PC-3 (cell line): ENCODE measurements at regions not wholly inside any gene's neighbourhood (a gene's known extent, or its start where the extent isn't known, plus 50 kb on each side); places are given as distances from the start of the nearest gene placed in this dataset.

ENCODE experiments used
- ATAC-seq: fragments of 200-7000 bp; cut with Tn5 transposase; 2 replicates; pipeline ENCODE4 v1.9.1; 2020; ENCODE audit warnings: mild to moderate bottlenecking, moderate library complexity
- BruUV-seq: library from RNA; stranded (reverse); fragments of 400-500 nt; replicated peaks from 2 replicates; lab custom pipeline; 2021; lab: Mats Ljungman, UMichigan
- CTCF ChIA-PET: fragments of 300-600 bp; sonication (Branson Sonifier 250); formaldehyde crosslinking; loops from one replicate; lab custom pipeline; 2022; ENCODE audit warnings: antibody characterized with exemption; lab: Charles Lee
- POLR2A ChIA-PET: fragments of 300-600 bp; sonication (Branson Sonifier 250); formaldehyde crosslinking; loops from one replicate; lab custom pipeline; 2022; ENCODE audit warnings: antibody characterized with exemption; ENCODE audit not compliant: unreplicated experiment; lab: Charles Lee
- DNase-seq: peaks from one replicate; pipeline ENCODE4 v3.0.0-alpha.2; 2015
- H2AFZ ChIP-seq: fragments of 300-600 bp; sonication (generic); 2 replicates; pipeline ENCODE4 v1.6.0; 2016; ENCODE audit warnings: antibody characterized with exemption, low read length
- H3F3A ChIP-seq: fragments of 300-600 bp; sonication (generic); one replicate; pipeline ENCODE4 v1.6.0; 2017; ENCODE audit warnings: antibody characterized with exemption, low read length, control low read depth, mild to moderate bottlenecking; ENCODE audit not compliant: unreplicated experiment
- H3K27ac ChIP-seq: fragments of 300-600 bp; sonication (generic); 2 replicates; pipeline ENCODE4 v1.5.1; 2016; ENCODE audit warnings: mild to moderate bottlenecking, low read length
- H3K27me3 ChIP-seq: fragments of 300-600 bp; sonication (generic); 2 replicates; pipeline ENCODE4 v1.6.1; 2016; ENCODE audit warnings: low read length, mixed read lengths
- H3K36me3 ChIP-seq: fragments of 300-600 bp; sonication (generic); 2 replicates; pipeline ENCODE4 v1.6.1; 2016; ENCODE audit warnings: low read depth, mixed run types, low read length, mixed read lengths
- H3K4me1 ChIP-seq: fragments of 300-600 bp; sonication (generic); 2 replicates; pipeline ENCODE4 v1.5.1; 2016; ENCODE audit warnings: low read length; ENCODE audit not compliant: insufficient read depth
- H3K4me2 ChIP-seq: fragments of 300-600 bp; sonication (generic); 2 replicates; pipeline ENCODE4 v1.6.0; 2016; ENCODE audit warnings: low read length
- H3K4me3 ChIP-seq: fragments of 300-600 bp; sonication (generic); 2 replicates; pipeline ENCODE4 v1.5.1; 2016; ENCODE audit warnings: mild to moderate bottlenecking, low read length, mixed read lengths
- H3K79me2 ChIP-seq: fragments of 300-600 bp; sonication (generic); 2 replicates; pipeline ENCODE4 v1.6.1; 2017; ENCODE audit warnings: low read length, mixed read lengths
- H3K9ac ChIP-seq: fragments of 300-600 bp; sonication (generic); 2 replicates; pipeline ENCODE4 v1.6.0; 2016; ENCODE audit warnings: mild to moderate bottlenecking, low read length
- H3K9me2 ChIP-seq: fragments of 300-600 bp; sonication (generic); replicated peaks from 2 replicates; pipeline ENCODE4 v1.6.1; 2016; ENCODE audit warnings: mixed run types, low read length, mixed read lengths
- H3K9me3 ChIP-seq: fragments of 300-600 bp; sonication (generic); 2 replicates; pipeline ENCODE4 v1.6.1; 2016; ENCODE audit warnings: low read length, mixed read lengths
- H4K20me1 ChIP-seq: fragments of 300-600 bp; sonication (generic); 2 replicates; pipeline ENCODE4 v1.6.1; 2016; ENCODE audit warnings: low read length, mixed read lengths
- EZH2 ChIP-seq: fragments of 300-600 bp; sonication (generic); IDR thresholded peaks from one replicate; pipeline ENCODE4 v1.6.1; 2017; ENCODE audit warnings: antibody characterized with exemption, mild to moderate bottlenecking, low read length; ENCODE audit not compliant: unreplicated experiment
- EZH2phosphoT487 ChIP-seq: fragments of 300-600 bp; sonication (generic); IDR thresholded peaks from 2 replicates; pipeline ENCODE4 v1.6.1; 2018; ENCODE audit warnings: mild to moderate bottlenecking, antibody characterized with exemption, low read length, borderline replicate concordance
- intact Hi-C: fragments of 100-400 bp; cut with micrococcal nuclease; formaldehyde crosslinking; loops from 2 replicates; pipeline ENCODE4 v1.9.0; 2023
- TF ChIP-seq, protein P1 (sequence below): fragments of 300-600 bp; sonication (generic); conservative IDR thresholded peaks from 2 replicates; pipeline ENCODE4 v1.5.1; 2017; ENCODE audit warnings: antibody characterized with exemption, low read depth, mild to moderate bottlenecking, low read length

DNA sequence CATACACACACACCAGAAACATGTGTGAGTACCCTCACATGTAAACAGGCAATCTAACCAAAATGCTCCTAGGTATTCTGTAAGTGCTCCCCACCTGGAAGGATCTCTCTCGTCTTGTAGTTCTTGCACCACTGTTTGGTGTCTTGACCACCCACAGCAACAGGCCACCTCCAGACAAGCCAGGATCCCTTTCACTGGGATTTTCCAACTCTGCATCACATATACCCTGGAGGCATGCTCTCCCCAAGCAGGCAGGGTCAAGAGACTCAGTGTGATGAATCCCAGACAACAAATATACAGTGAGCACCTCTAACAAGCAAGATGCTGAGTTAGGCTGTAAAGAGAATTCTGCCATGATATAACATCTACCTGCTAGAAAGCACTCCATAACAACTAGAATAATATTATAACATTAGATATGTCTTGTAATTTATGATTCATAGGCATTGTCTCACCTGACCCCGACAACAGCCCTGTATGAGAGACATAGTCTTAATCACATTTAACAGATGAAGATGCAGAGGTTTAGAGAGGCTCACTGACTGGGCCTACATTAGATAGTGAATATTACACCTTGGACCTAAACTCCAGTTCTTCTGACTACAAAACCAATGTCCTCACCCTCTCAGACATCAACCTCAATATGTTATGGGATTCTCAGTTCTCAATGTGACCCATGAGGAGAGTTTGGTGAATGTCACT is 76.5 kb upstream of the BCL6 start:
- ChIA-PET CTCF (no interaction called here), POLR2A (no interaction called here)
- no peak overlapping the region for H3K4me2 ChIP-seq
- H3K79me2 ChIP-seq = no peaks in the 10 kb centered on the region
- H3K9me2 ChIP-seq = no peaks in the 10 kb centered on the region
- no peak for ATAC-seq
- H3K36me3 ChIP-seq = no peaks in the 10 kb centered on the region
- no peaks in the 10 kb centered on the region for H3F3A ChIP-seq
- TF ChIP-seq, protein P1, sequence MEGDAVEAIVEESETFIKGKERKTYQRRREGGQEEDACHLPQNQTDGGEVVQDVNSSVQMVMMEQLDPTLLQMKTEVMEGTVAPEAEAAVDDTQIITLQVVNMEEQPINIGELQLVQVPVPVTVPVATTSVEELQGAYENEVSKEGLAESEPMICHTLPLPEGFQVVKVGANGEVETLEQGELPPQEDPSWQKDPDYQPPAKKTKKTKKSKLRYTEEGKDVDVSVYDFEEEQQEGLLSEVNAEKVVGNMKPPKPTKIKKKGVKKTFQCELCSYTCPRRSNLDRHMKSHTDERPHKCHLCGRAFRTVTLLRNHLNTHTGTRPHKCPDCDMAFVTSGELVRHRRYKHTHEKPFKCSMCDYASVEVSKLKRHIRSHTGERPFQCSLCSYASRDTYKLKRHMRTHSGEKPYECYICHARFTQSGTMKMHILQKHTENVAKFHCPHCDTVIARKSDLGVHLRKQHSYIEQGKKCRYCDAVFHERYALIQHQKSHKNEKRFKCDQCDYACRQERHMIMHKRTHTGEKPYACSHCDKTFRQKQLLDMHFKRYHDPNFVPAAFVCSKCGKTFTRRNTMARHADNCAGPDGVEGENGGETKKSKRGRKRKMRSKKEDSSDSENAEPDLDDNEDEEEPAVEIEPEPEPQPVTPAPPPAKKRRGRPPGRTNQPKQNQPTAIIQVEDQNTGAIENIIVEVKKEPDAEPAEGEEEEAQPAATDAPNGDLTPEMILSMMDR = no peak
- TF ChIP-seq EZH2 (no peak), EZH2phosphoT487 (no peak)
- intact Hi-C loops = no loop called here
- no peak for DNase-seq
- no peak overlapping the region for H3K9ac ChIP-seq
- no TSS peak for BruUV-seq
- no peaks in the 10 kb centered on the region for H3K9me3 ChIP-seq
- no peaks in the 10 kb centered on the region for H3K27me3 ChIP-seq
- H3K4me3 ChIP-seq = no peak overlapping the region
- no peak overlapping the region for H3K27ac ChIP-seq
- H4K20me1 ChIP-seq = no peaks in the 10 kb centered on the region
- H3K4me1 ChIP-seq = no peaks in the 10 kb centered on the region
- no peak overlapping the region for H2AFZ ChIP-seq

DNA sequence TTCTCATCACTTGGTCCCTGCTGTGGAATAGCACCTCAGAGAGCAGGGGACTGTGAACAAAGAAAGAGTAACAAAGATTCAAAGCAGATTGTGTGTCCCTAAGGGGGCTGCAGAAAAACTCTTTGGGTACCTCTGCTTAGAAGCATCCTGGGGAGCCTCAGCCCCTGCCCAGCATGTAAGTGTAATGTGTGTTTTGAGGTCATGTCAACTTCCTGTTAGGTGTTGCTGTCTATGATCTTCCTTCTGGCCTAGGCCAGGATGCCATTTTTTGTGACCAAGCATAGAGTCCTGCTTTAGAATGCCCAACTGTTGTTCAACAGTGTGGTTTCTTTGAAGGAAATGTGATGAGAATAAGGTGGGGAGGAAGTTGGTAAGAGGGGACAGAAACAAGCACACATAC is 77.1 kb upstream of the BCL6 start:
- Histone ChIP-seq H3K9me3 (no peaks in the 10 kb centered on the region), H3K9me2 (no peaks in the 10 kb centered on the region), H3K79me2 (no peaks in the 10 kb centered on the region), H3K36me3 (no peaks in the 10 kb centered on the region), H3K4me2 (no peak overlapping the region), H3K4me3 (no peak overlapping the region), H2AFZ (no peak overlapping the region), H3K27me3 (no peaks in the 10 kb centered on the region), H3K27ac (no peak overlapping the region), H4K20me1 (no peaks in the 10 kb centered on the region), H3K9ac (no peak overlapping the region), H3F3A (no peaks in the 10 kb centered on the region), H3K4me1 (no peaks in the 10 kb centered on the region)
- ChIA-PET POLR2A (no interaction called here), CTCF (no interaction called here)
- intact Hi-C loops = no loop called here
- ATAC-seq (no peak), DNase-seq (no peak)
- TF ChIP-seq EZH2 = no peak
- TF ChIP-seq EZH2phosphoT487 = no peak
- TF ChIP-seq, protein P1 = no peak
- BruUV-seq = no TSS peak

DNA sequence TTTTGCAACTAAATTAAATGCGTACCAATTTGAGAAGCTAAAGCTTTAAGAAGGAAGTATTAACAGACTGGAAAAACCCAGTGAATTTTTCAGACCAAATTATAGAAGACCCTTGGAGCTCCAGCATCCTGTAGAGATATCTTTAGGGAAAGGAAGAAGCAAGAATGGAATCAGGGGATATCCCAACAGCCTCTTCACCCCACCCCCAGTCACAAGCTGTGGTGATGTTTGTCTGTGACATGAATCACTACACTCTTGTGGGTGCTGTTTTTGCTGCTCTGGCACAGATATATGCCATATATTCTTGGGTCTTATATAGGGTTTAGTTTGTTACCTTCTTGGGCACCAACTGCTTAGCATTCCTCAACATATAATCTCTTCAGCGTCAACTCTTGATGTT is 78.5 kb upstream of the BCL6 start:
- CTCF ChIA-PET = no interaction called here
- Histone ChIP-seq H3F3A (no peaks in the 10 kb centered on the region), H3K36me3 (no peaks in the 10 kb centered on the region), H3K4me1 (no peaks in the 10 kb centered on the region), H2AFZ (no peak overlapping the region), H3K27me3 (no peaks in the 10 kb centered on the region), H3K4me3 (no peak overlapping the region), H3K9me2 (no peaks in the 10 kb centered on the region), H3K9me3 (no peaks in the 10 kb centered on the region), H4K20me1 (no peaks in the 10 kb centered on the region), H3K79me2 (no peaks in the 10 kb centered on the region), H3K4me2 (no peak overlapping the region), H3K27ac (no peak overlapping the region), H3K9ac (no peak overlapping the region)
- TF ChIP-seq, protein P1 = no peak
- TF ChIP-seq EZH2phosphoT487 = no peak
- TF ChIP-seq EZH2 = no peak
- no peak for ATAC-seq
- POLR2A ChIA-PET = no interaction called here
- no TSS peak for BruUV-seq
- DNase-seq = no peak
- intact Hi-C loops = no loop called here
